ENCODE measurements at regions not wholly inside any gene's neighbourhood (a gene's known extent, or its start where the extent isn't known, plus 50 kb on each side); places are given as distances from the start of the nearest gene placed in this dataset.
"Not testable (repeated sequence)": the region's sequence is repeated elsewhere in the genome, so short reads cannot be mapped to it uniquely, and the experiment has no call there.

GRCh38 chr2:187023996-187024395 lies 175.0 kb upstream of the ZSWIM2 start:
- H3K9me3 Mint-ChIP-seq = not testable (repeated sequence)

GRCh38 chr2:187017438-187017837 lies 168.5 kb upstream of the ZSWIM2 start:
- Histone ChIP-seq H3K9me2 (ENCODE audit: insufficient read depth) (peaks cover 5% of the 10 kb centered on the region), H3K4me1 (ENCODE audit: insufficient read depth) (no peaks in the 10 kb centered on the region), H4K20me1 (replicated peaks; ENCODE audit: insufficient read depth) (no peaks in the 10 kb centered on the region), H3K79me2 (replicated peaks; ENCODE audit: insufficient read depth) (no peaks in the 10 kb centered on the region), H3K27ac (ENCODE audit: low read depth) (no peak overlapping the region), H3F3A (replicated peaks; ENCODE audit: low read depth) (no peaks in the 10 kb centered on the region), H3K36me3 (ENCODE audit: insufficient read depth) (no peaks in the 10 kb centered on the region), H2AFZ (no peak overlapping the region), H3K4me2 (no peak overlapping the region), H3K27me3 (ENCODE audit: insufficient read depth) (no peaks in the 10 kb centered on the region), H3K4me3 (no peak overlapping the region)
- Mint-ChIP-seq H3K9me3 (no peaks in the 10 kb centered on the region), H3K36me3 (ENCODE audit: low read depth) (no peaks in the 10 kb centered on the region), H3K4me3 (no peak overlapping the region), H3K27me3 (ENCODE audit: insufficient read depth, low read depth, poor library complexity) (peaks cover 2% of the 10 kb centered on the region), H3K27ac (no peak overlapping the region), H3K4me1 (no peaks in the 10 kb centered on the region)
- no peak for DNase-seq (ENCODE audit: low spot score)
- no peak for ATAC-seq
- TF ChIP-seq REST (IDR thresholded peaks at IDR 0.05; ENCODE audit: unreplicated experiment) (no peak), ZNF462 (CRISPR knock-in tag; IDR thresholded peaks at IDR 0.05) (no peak), ETS1 (IDR thresholded peaks at IDR 0.05) (no peak), JUNB (IDR thresholded peaks at IDR 0.05; ENCODE audit: unreplicated experiment) (no peak), CTCF (conservative IDR thresholded peaks at IDR 0.05; ENCODE audit: low read depth in 2 of 2) (no peak), ZNF114 (CRISPR knock-in tag; IDR thresholded peaks at IDR 0.05) (no peak), POLR2AphosphoS5 (IDR thresholded peaks at IDR 0.05; ENCODE audit: low read depth) (no peak), EZH2 (IDR thresholded peaks at IDR 0.05; ENCODE audit: low read depth, unreplicated experiment) (no peak), STAT1 (IDR thresholded peaks at IDR 0.05; ENCODE audit: unreplicated experiment) (no peak), ZNF331 (CRISPR knock-in tag; IDR thresholded peaks at IDR 0.05; ENCODE audit: low read depth) (no peak), EZH2phosphoT487 (IDR thresholded peaks at IDR 0.05; ENCODE audit: unreplicated experiment) (no peak)

More at GRCh38 chr2:187023996-187024395, 175.0 kb upstream of the ZSWIM2 start:
- H4K20me1 ChIP-seq (replicated peaks; ENCODE audit: insufficient read depth); H3K4me3 Mint-ChIP-seq; H3K27me3 ChIP-seq (ENCODE audit: insufficient read depth); H3K4me1 Mint-ChIP-seq; H3F3A ChIP-seq (replicated peaks; ENCODE audit: low read depth); H3K4me1 ChIP-seq (ENCODE audit: insufficient read depth); H2AFZ ChIP-seq; H3K36me3 ChIP-seq (ENCODE audit: insufficient read depth); H3K79me2 ChIP-seq (replicated peaks; ENCODE audit: insufficient read depth); H3K4me3 ChIP-seq; H3K4me2 ChIP-seq; DNase-seq (ENCODE audit: low spot score); H3K27ac Mint-ChIP-seq; H3K9me2 ChIP-seq (ENCODE audit: insufficient read depth); H3K27ac ChIP-seq (ENCODE audit: low read depth); H3K36me3 Mint-ChIP-seq (ENCODE audit: low read depth); ATAC-seq; H3K27me3 Mint-ChIP-seq (ENCODE audit: insufficient read depth, low read depth, poor library complexity): not testable (repeated sequence)

Data from GM23338 (cell line).